ENCODE measurements at regions not wholly inside any gene's neighbourhood (a gene's known extent, or its start where the extent isn't known, plus 50 kb on each side); places are given as distances from the start of the nearest gene placed in this dataset.

DNA sequence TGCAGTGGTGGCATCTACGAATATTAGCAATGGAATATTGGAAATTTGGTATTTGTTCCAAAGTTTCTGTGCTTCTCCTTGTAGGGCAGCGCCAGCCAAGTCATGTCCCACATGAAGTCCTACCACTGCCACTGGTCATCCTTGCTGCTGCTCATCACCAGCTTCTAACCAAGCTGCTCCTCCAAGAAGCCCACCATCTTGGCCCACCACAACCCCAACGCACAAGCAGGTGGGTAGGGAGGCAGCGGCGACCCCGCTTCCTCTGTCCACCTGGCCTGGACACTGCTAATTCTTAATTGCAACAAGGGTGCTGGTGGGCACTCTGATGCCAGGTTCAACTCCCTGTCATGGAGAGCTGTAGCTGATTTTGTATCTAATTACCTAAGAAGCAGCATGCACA, 291.2 kb upstream of the LYPLAL1 start:
- no peak for DNase-seq
- no peaks in the 10 kb centered on the region for H3K36me3 Mint-ChIP-seq (ENCODE audit: low read depth)
- H3K9me3 Mint-ChIP-seq: no peaks in the 10 kb centered on the region
- H3K27ac Mint-ChIP-seq: no peak overlapping the region
- H3K27me3 Mint-ChIP-seq (ENCODE audit: low read depth, poor library complexity): peaks cover 13% of the 10 kb centered on the region
- TF ChIP-seq, protein P1, sequence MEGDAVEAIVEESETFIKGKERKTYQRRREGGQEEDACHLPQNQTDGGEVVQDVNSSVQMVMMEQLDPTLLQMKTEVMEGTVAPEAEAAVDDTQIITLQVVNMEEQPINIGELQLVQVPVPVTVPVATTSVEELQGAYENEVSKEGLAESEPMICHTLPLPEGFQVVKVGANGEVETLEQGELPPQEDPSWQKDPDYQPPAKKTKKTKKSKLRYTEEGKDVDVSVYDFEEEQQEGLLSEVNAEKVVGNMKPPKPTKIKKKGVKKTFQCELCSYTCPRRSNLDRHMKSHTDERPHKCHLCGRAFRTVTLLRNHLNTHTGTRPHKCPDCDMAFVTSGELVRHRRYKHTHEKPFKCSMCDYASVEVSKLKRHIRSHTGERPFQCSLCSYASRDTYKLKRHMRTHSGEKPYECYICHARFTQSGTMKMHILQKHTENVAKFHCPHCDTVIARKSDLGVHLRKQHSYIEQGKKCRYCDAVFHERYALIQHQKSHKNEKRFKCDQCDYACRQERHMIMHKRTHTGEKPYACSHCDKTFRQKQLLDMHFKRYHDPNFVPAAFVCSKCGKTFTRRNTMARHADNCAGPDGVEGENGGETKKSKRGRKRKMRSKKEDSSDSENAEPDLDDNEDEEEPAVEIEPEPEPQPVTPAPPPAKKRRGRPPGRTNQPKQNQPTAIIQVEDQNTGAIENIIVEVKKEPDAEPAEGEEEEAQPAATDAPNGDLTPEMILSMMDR (IDR thresholded peaks at IDR 0.05): no peak
- H3K4me1 Mint-ChIP-seq: no peaks in the 10 kb centered on the region
- H3K4me3 Mint-ChIP-seq: no peak overlapping the region

DNA sequence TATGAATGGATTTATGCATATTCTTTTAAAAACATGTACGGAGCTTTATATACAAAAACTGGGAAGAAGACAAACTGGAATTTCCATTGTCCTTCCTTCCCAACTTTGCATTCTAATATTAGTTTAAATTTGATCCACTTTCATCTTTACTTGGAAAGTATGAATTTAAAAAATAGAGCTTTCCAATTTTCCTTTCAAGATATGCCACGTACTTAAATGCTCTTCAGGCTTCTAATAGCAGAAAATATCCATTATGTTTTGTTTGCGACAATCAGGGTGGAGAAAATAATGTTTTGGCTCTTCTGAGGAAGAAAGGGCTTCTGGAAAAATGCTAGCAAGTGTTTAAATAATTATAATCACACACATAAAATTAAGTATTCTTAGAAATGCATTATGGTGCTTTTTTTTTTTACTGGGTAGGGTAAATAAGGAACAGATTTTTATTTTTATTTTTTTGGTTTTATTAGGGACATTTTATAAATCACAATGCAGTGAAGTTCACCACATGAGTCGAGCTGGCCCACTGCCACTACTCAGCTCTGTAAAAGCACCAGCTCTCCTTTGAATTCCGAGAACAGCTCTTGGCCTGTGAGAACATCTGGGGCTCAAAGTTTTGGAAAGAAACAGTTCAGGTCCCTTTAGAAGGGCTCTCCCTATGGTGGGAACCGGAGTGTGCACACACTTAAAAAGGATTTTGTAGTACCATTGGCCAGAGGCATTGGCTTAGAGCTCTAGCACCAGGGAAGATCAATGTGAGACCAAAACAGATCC, 287.4 kb upstream of the LYPLAL1 start:
- DNase-seq: no peak
- Mint-ChIP-seq H3K27me3 (ENCODE audit: low read depth, poor library complexity) (peaks cover 6% of the 10 kb centered on the region), H3K27ac (no peak overlapping the region), H3K4me3 (no peak overlapping the region), H3K4me1 (no peaks in the 10 kb centered on the region), H3K9me3 (no peaks in the 10 kb centered on the region), H3K36me3 (ENCODE audit: low read depth) (no peaks in the 10 kb centered on the region)
- TF ChIP-seq, protein P1 (IDR thresholded peaks at IDR 0.05): no peak

DNA sequence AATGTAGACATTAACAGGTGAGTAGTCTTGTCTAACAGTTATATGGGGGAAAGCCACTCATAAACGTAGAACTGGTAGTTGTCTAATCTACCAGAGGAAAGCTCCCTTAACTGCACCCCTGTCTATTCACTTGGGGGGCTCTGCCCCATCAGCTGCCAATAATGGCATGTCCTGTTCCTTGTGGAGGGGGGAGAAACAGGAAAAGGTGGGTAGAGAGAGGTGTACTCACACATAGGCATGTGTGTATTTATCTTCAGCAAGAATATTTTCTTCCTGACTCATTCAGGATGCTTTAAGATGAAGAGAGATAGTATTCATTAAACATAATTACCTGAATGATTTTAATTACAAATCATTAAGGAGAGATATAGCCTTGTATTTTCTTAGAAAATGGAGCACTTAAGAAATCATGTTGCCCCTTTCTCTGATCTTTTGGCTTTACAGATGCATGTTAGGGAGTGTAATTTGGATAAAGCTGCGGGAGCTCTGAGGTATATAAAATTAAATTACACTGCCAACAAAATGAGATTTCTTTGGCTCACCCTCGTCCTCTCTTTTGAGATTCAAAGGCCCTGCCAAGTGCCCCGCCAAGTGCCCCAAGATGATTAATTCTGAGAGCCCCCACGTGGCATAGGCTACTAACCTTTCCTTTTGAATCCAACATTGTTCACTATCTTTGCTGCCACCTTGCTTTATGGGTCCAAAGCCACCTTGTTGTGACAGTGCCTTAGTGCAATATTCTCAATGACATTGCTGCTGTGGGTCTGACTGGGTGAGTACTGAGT, 286.3 kb upstream of the LYPLAL1 start:
- Mint-ChIP-seq H3K27ac (no peak overlapping the region), H3K27me3 (ENCODE audit: low read depth, poor library complexity) (peaks cover 6% of the 10 kb centered on the region), H3K36me3 (ENCODE audit: low read depth) (no peaks in the 10 kb centered on the region), H3K4me1 (no peaks in the 10 kb centered on the region), H3K9me3 (no peaks in the 10 kb centered on the region), H3K4me3 (no peak overlapping the region)
- TF ChIP-seq, protein P1 (IDR thresholded peaks at IDR 0.05): no peak
- DNase-seq: no peak

DNA sequence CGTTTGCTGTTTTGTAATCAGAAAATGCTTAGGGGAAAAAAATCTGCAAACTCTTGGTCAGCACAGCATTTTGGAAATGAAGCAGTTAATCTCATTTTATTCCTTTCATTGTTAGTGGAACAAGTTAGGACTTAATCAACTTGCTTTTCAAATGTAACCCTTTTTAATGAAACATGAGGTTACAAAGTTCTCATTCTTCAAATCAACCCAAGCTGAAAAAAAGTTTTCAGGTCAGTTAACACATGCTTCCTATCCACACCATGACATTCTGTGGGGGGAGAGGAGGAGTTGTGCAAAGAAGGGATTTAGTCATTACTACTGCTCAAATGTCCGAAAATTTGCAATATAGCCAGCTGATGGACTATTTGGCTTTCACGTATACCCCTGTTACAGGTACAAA, 283.2 kb upstream of the LYPLAL1 start:
- H3K36me3 Mint-ChIP-seq (ENCODE audit: low read depth): no peaks in the 10 kb centered on the region
- H3K4me3 Mint-ChIP-seq: no peak overlapping the region
- DNase-seq: no peak
- no peaks in the 10 kb centered on the region for H3K4me1 Mint-ChIP-seq
- TF ChIP-seq, protein P1 (IDR thresholded peaks at IDR 0.05): no peak
- no peaks in the 10 kb centered on the region for H3K9me3 Mint-ChIP-seq
- H3K27me3 Mint-ChIP-seq (ENCODE audit: low read depth, poor library complexity): peaks cover 8% of the 10 kb centered on the region
- H3K27ac Mint-ChIP-seq: no peak overlapping the region

DNA sequence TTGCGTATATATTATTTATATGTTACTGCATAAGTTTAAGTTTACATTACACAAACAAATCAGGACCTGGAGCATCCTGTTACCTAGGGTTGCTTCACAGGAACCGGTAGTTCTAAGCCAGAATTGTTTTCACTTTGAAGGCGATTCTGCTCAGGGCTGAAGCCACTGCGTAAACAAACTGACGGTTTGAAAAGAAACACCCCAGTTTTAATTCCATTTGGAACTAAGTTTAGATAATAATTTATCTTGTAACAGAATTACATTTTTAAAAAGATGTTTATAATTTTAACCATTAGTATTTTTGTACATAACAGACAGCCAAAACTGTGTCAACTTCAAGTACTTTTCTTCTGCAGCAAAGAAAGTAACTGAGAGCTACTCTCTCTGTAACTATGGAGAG, 282.1 kb upstream of the LYPLAL1 start:
- TF ChIP-seq, protein P1 (IDR thresholded peaks at IDR 0.05): no peak
- H3K9me3 Mint-ChIP-seq: no peaks in the 10 kb centered on the region
- H3K36me3 Mint-ChIP-seq (ENCODE audit: low read depth): no peaks in the 10 kb centered on the region
- H3K27me3 Mint-ChIP-seq (ENCODE audit: low read depth, poor library complexity): peaks cover 6% of the 10 kb centered on the region
- no peak for DNase-seq
- H3K4me3 Mint-ChIP-seq: no peak overlapping the region
- H3K27ac Mint-ChIP-seq: no peak overlapping the region
- peaks cover 4% of the 10 kb centered on the region for H3K4me1 Mint-ChIP-seq
